ENCODE measurements at regions not wholly inside any gene's neighbourhood (a gene's known extent, or its start where the extent isn't known, plus 50 kb on each side); places are given as distances from the start of the nearest gene placed in this dataset.

- no peak for TF ChIP-seq CTCF (conservative IDR thresholded peaks at IDR 0.05 in 1 of 2, IDR thresholded peaks at IDR 0.05 in 1 of 2; ENCODE audit: low read depth in 1 of 2, low read length in 2 of 2)
- TF ChIP-seq EZH2 (IDR thresholded peaks at IDR 0.05; ENCODE audit: low read length, missing control alignments): no peak
These were observed 672.8 kb upstream of the POT1 start for GRCh38 chr7:125602441-125602840.

Measured in fibroblast of lung (primary cell).